Heart left ventricle (tissue), 16 donors: ENCODE measurements at regions not wholly inside any gene's neighbourhood (a gene's known extent, or its start where the extent isn't known, plus 50 kb on each side); places are given as distances from the start of the nearest gene placed in this dataset.

ENCODE experiments used
- ATAC-seq, 4 donors: fragments of 200-7000 bp; cut with Tn5 transposase; one replicate each; pipeline ENCODE4 v1.9.1; 2020 to 2022; ENCODE audit warnings: moderate library complexity in 4 of 4, mild to moderate bottlenecking in 3 of 4, moderate number of reproducible peaks in 1 of 4
- DNase-seq, 5 donors: peaks; one replicate each; pipeline ENCODE4 v3.0.0-alpha.2; 2020
- H3K27ac ChIP-seq, 12 donors: fragments of 200-600 bp; sonication (generic) in 4 of 12; one replicate each; pipeline versions ENCODE4 v1.5.0 to v1.8.0; 2016 to 2022; ENCODE audit warnings: mild to moderate bottlenecking in 2 of 12
- H3K27me3 ChIP-seq, 9 donors: fragments of 200-600 bp; sonication (generic) in 2 of 9; one replicate each; pipeline versions ENCODE4 v1.5.1 to v1.8.0; 2016 to 2022; ENCODE audit warnings: mild to moderate bottlenecking in 3 of 9
- H3K36me3 ChIP-seq, 9 donors: fragments of 200-600 bp; sonication (generic) in 2 of 9; one replicate each; pipeline versions ENCODE4 v1.5.0 to v1.8.0; 2018 to 2022; ENCODE audit warnings: mild to moderate bottlenecking in 2 of 9
- H3K4me1 ChIP-seq, 12 donors: fragments of 200-600 bp; sonication (generic) in 4 of 12; one replicate each; pipeline versions ENCODE4 v1.5.0 to v1.8.0; 2016 to 2022; ENCODE audit warnings: mild to moderate bottlenecking in 3 of 12
- H3K4me3 ChIP-seq, 12 donors: fragments of 200-600 bp; sonication (generic) in 4 of 12; one replicate each; pipeline versions ENCODE4 v1.5.0 to v1.8.0; 2017 to 2022; ENCODE audit warnings: mild to moderate bottlenecking in 9 of 12, moderate library complexity in 4 of 12
- H3K9me3 ChIP-seq, 12 donors: fragments of 200-600 bp; sonication (generic) in 4 of 12; one replicate each; pipeline versions ENCODE4 v1.5.0 to v1.8.0; 2016 to 2022; ENCODE audit warnings: mild to moderate bottlenecking in 1 of 12
- POLR2A ChIP-seq, 2 donors: fragments of 450-650 bp; IDR thresholded peaks; one replicate each; pipeline ENCODE4 v1.6.1; 2017; ENCODE audit warnings: antibody characterized with exemption in 2 of 2, mild to moderate bottlenecking in 2 of 2, moderate library complexity in 2 of 2
- WGBS, 4 donors: extraction: QIAGEN DNeasy Blood & Tissue Kit in 2 of 4; methylation state at CpG; one replicate each; pipeline versions ENCODE4 v1.1.5 to v1.1.7; 2013 to 2018; 5-methylcytosine and 5-hydroxymethylcytosine counted together
- intact Hi-C, 10 donors: fragments of 100-400 bp; cut with DNase I; formaldehyde crosslinking; loops; one replicate each; pipeline versions ENCODE4 v1.11.1 to v1.14.2; 2022
- TF ChIP-seq, protein P1 (sequence below), 12 donors: fragments of 200-600 bp; sonication (generic) in 4 of 12; IDR thresholded peaks; one replicate each; pipeline versions ENCODE4 v1.5.0 to v1.8.0; 2018 to 2022; ENCODE audit warnings: antibody characterized with exemption in 12 of 12, mild to moderate bottlenecking in 5 of 12
- donor health status: ischemic (EF 13 %, LVEDD 7.1; RV severe dilation, severe dysfunction).
- donor health status: healthy with polysubstance abuse.
- donor health status: DM: no; HTN: yes; CAD: no.
- donor health status: DM: no; HTN: no; CAD: no.
- donor health status: ischemic (EF 25% LVEDD 6.9; RV normal size, moderate dysfunction).
- donor health status: ischemic (EF 25% LVEDD 5.7; RV mildly dilated, moderate dysfunction).
- donor health status: healthy.
- donor health status: DM: yes; HTN: yes; CAD: no.
- donor health status: ischemic (EF 35%, LVEDD 5.7; RV mildly dilated, moderate dysfunction).
- donor health status: nonischemic (EF 11% LVEDD 7.7; RV severe dilation, severe dysfunction).
- donor health status: DM: yes; HTN: yes; CAD: no.
- donor health status: PGD.
- donor health status: ischemic (EF 29% LVEDD 5.4; RV normal size, mild dysfunction).
- donor health status: nonischemic (EF 23%, LVEDD 6.1; RV moderate dilation, normal function).

GRCh38 chr18:8895341-8895740 lies 190.0 kb downstream of the MTCL1 start:
- peaks cover 0 to 6% (median 0%) of the 10 kb centered on the region in 12 donors for H3K9me3 ChIP-seq
- no peak overlapping the region for H3K27ac ChIP-seq
- H3K36me3 ChIP-seq: no peaks in the 10 kb centered on the region
- 96 to 98% (median 97%) methylated on average over 1 of the region's 1 CpG for WGBS, 4 donors
- ATAC-seq: no peak
- no peak for DNase-seq
- TF ChIP-seq, protein P1, sequence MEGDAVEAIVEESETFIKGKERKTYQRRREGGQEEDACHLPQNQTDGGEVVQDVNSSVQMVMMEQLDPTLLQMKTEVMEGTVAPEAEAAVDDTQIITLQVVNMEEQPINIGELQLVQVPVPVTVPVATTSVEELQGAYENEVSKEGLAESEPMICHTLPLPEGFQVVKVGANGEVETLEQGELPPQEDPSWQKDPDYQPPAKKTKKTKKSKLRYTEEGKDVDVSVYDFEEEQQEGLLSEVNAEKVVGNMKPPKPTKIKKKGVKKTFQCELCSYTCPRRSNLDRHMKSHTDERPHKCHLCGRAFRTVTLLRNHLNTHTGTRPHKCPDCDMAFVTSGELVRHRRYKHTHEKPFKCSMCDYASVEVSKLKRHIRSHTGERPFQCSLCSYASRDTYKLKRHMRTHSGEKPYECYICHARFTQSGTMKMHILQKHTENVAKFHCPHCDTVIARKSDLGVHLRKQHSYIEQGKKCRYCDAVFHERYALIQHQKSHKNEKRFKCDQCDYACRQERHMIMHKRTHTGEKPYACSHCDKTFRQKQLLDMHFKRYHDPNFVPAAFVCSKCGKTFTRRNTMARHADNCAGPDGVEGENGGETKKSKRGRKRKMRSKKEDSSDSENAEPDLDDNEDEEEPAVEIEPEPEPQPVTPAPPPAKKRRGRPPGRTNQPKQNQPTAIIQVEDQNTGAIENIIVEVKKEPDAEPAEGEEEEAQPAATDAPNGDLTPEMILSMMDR (IDR thresholded peaks at IDR 0.05): no peak
- TF ChIP-seq POLR2A (IDR thresholded peaks at IDR 0.05): no peak
- peaks cover 0 to 2% (median 0%) of the 10 kb centered on the region in 9 donors for H3K27me3 ChIP-seq
- no peaks in the 10 kb centered on the region for H3K4me1 ChIP-seq
- no peak overlapping the region for H3K4me3 ChIP-seq
- intact Hi-C loops: no loop called here

GRCh38 chr18:8895987-8896619 lies 190.7 kb downstream of the MTCL1 start:
- Histone ChIP-seq H3K9me3 (peaks cover 0 to 6% (median 0%) of the 10 kb centered on the region in 12 donors), H3K36me3 (no peaks in the 10 kb centered on the region), H3K27me3 (peaks cover 0 to 2% (median 0%) of the 10 kb centered on the region in 9 donors), H3K4me1 (no peaks in the 10 kb centered on the region), H3K27ac (no peak overlapping the region), H3K4me3 (no peak overlapping the region)
- intact Hi-C loops: no loop called here
- 57 to 91% (median 62%) methylated on average over 2 of the region's 2 CpGs for WGBS, 4 donors
- ATAC-seq: no peak
- no peak for DNase-seq
- TF ChIP-seq, protein P1 (IDR thresholded peaks at IDR 0.05): no peak
- no peak for TF ChIP-seq POLR2A (IDR thresholded peaks at IDR 0.05)

DNA sequence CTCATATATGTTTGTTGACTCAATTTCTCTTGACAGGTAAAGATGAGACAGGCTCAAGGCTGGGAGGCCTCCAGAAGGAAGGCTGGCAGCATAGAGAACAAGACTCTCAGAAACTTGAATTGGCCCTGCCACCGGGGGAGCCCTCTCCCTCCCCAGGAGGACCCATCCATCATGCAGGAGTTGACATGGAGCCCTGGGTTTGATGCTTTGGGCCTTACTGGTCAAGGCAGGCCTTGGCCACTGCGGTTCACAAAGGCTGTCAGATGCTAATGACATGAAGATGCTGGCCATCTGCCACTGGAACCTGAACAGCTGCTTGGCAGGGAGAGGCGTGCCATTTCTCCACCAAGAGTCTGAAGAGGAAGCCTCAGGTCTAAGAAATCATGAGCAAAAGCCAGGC lies 193.6 kb downstream of the MTCL1 start:
- DNase-seq: no peak
- intact Hi-C loops: no loop called here

DNA sequence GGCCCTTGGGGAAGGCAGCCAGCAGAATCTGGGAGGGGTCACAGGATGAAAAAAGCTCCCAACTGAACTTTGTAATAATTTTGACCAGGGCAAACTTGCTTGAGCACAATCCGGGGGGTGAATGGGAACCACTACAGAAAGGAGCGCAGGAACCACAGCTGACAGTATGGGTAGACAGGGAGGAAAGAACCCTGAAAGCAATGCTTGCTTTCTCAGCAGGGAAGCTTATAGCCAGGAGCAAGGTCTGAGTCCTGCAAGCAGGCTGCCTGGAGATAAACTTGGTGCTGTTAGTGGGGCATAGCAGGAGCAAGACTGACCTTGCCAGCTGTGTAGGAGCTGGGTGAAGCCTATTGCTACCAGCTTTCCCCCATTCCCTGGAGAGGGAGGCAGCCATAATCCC lies 195.2 kb downstream of the MTCL1 start:
- TF ChIP-seq, protein P1 (IDR thresholded peaks at IDR 0.05): no peak
- no peak for TF ChIP-seq POLR2A (IDR thresholded peaks at IDR 0.05)
- WGBS, 4 donors: 74 to 100% (median 96%) methylated on average over 2 of the region's 2 CpGs

More for the DNA sequence above, 193.6 kb downstream of the MTCL1 start:
- Histone ChIP-seq H3K27me3 (peaks cover 0 to 2% (median 0%) of the 10 kb centered on the region in 9 donors), H3K36me3 (no peaks in the 10 kb centered on the region), H3K9me3 (peaks cover 0 to 21% (median 0%) of the 10 kb centered on the region in 12 donors), H3K4me3 (no peak overlapping the region), H3K4me1 (no peaks in the 10 kb centered on the region), H3K27ac (no peak overlapping the region)
- no peak for ATAC-seq
- WGBS, 4 donors: 17 to 67% (median 64%) methylated on average over 1 to 3 of the region's 3 CpGs
- TF ChIP-seq, protein P1 (IDR thresholded peaks at IDR 0.05): no peak
- TF ChIP-seq POLR2A (IDR thresholded peaks at IDR 0.05): no peak

More for the DNA sequence above, 195.2 kb downstream of the MTCL1 start:
- Histone ChIP-seq H3K27me3 (no peaks in the 10 kb centered on the region), H3K4me3 (no peak overlapping the region), H3K9me3 (peaks cover 0 to 27% (median 0%) of the 10 kb centered on the region in 12 donors), H3K36me3 (no peaks in the 10 kb centered on the region), H3K27ac (no peak overlapping the region), H3K4me1 (no peaks in the 10 kb centered on the region)
- intact Hi-C loops: no loop called here
- DNase-seq (no peak), ATAC-seq (no peak)
